H1 (cell line): ENCODE measurements at regions not wholly inside any gene's neighbourhood (a gene's known extent, or its start where the extent isn't known, plus 50 kb on each side); places are given as distances from the start of the nearest gene placed in this dataset.

Experiments used
- EP300 ChIP-seq, 2 experiments: IDR thresholded peaks; 1 replicate in 1 of 2; 2 replicates in 1 of 2; pipeline ENCODE4 v1.6.1; 2011 to 2012; ENCODE audit warnings: low read depth in 2 of 2, low read length in 2 of 2, mild to moderate bottlenecking in 2 of 2, borderline replicate concordance in 1 of 2, inconsistent platforms in 1 of 2, moderate library complexity in 1 of 2
- EZH2 ChIP-seq: fragments of 200-600 bp; sonication (generic); IDR thresholded peaks from 2 replicates; pipeline ENCODE4 v1.7.1; 2012; ENCODE audit warnings: low read depth, mild to moderate bottlenecking, moderate library complexity, low read length, inconsistent platforms; ENCODE audit not compliant: severe bottlenecking
- GABPA ChIP-seq: IDR thresholded peaks from 2 replicates; pipeline ENCODE4 v1.6.1; 2011; ENCODE audit warnings: mild to moderate bottlenecking, low read length, moderate library complexity, borderline replicate concordance; ENCODE audit not compliant: insufficient read depth
- JUND ChIP-seq: IDR thresholded peaks from 2 replicates; pipeline ENCODE4 v1.6.1; 2011; ENCODE audit warnings: mild to moderate bottlenecking, improper control_type of control experiment, low read length
- KDM5A ChIP-seq: fragments of 200-600 bp; IDR thresholded peaks from 2 replicates; pipeline ENCODE4 v1.7.1; 2012; ENCODE audit warnings: mild to moderate bottlenecking, low read length, inconsistent platforms, mixed read lengths
- POLR2A ChIP-seq, 2 experiments: IDR thresholded peaks; 1 replicate in 1 of 2; 2 replicates in 1 of 2; pipeline ENCODE4 v1.6.1; 2011; ENCODE audit warnings: low read depth in 2 of 2, low read length in 2 of 2, mild to moderate bottlenecking in 2 of 2; ENCODE audit errors: control extremely low read depth in 1 of 2
- POLR2AphosphoS5 ChIP-seq: IDR thresholded peaks from 2 replicates; pipeline ENCODE4 v1.6.1; 2011; ENCODE audit warnings: low read depth, low read length
- RAD21 ChIP-seq, 2 experiments: IDR thresholded peaks in 1 of 2; conservative IDR thresholded peaks in 1 of 2; 2 replicates each; pipeline ENCODE4 v1.6.1; 2011; ENCODE audit warnings: low read depth in 2 of 2, low read length in 2 of 2, improper control_type of control experiment in 1 of 2, inconsistent platforms in 1 of 2, mild to moderate bottlenecking in 1 of 2, moderate library complexity in 1 of 2
- RFX5 ChIP-seq: IDR thresholded peaks from 2 replicates; pipeline ENCODE4 v1.6.1; 2011; ENCODE audit warnings: low read depth, low read length, improper control_type of control experiment, borderline replicate concordance
- TF ChIP-seq, protein P1 (sequence below), 3 experiments: IDR thresholded peaks; 1 replicate in 2 of 3; 2 replicates in 1 of 3; pipeline versions ENCODE4 v1.5.1 to v1.6.1; 2011; ENCODE audit warnings: low read length in 3 of 3, mild to moderate bottlenecking in 3 of 3, inconsistent platforms in 2 of 3, low read depth in 1 of 3, moderate library complexity in 1 of 3; ENCODE audit not compliant: insufficient read depth in 1 of 3; ENCODE audit errors: control extremely low read depth in 1 of 3

DNA sequence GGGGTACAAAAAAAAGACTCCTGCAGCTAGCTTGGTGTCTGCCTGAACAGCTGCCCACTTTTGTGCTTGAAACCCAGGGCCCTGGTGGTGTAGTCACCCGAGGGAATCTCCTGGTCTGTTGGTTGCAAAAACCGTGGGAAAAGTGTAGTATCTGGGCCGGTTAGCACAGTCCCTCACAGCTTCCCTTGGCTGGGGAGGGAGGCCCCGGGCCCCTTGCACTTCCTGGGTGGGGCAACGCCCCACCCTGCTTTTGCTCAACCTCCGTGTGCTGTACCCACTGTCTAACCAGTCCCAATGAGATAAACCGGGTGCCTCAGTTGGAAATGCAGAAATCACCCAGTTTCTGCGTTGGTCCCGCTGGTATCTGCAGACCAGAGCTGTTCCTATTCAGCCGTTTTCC lies 211.7 kb upstream of the ZPLD1 start:
- TF ChIP-seq, protein P1, sequence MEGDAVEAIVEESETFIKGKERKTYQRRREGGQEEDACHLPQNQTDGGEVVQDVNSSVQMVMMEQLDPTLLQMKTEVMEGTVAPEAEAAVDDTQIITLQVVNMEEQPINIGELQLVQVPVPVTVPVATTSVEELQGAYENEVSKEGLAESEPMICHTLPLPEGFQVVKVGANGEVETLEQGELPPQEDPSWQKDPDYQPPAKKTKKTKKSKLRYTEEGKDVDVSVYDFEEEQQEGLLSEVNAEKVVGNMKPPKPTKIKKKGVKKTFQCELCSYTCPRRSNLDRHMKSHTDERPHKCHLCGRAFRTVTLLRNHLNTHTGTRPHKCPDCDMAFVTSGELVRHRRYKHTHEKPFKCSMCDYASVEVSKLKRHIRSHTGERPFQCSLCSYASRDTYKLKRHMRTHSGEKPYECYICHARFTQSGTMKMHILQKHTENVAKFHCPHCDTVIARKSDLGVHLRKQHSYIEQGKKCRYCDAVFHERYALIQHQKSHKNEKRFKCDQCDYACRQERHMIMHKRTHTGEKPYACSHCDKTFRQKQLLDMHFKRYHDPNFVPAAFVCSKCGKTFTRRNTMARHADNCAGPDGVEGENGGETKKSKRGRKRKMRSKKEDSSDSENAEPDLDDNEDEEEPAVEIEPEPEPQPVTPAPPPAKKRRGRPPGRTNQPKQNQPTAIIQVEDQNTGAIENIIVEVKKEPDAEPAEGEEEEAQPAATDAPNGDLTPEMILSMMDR (IDR thresholded peaks at IDR 0.05; ENCODE audit: control extremely low read depth in 1 of 3, insufficient read depth in 1 of 3, low read depth in 1 of 3, low read length in 3 of 3) = no peak
- no peak for TF ChIP-seq JUND
- no peak for TF ChIP-seq GABPA
- no peak for TF ChIP-seq POLR2AphosphoS5
- no peak for TF ChIP-seq POLR2A (IDR thresholded peaks at IDR 0.05; ENCODE audit: control extremely low read depth in 1 of 2, low read depth in 2 of 2, low read length in 2 of 2)
- no peak for TF ChIP-seq RFX5
- no peak for TF ChIP-seq EZH2
- no peak for TF ChIP-seq KDM5A
- TF ChIP-seq EP300 (IDR thresholded peaks at IDR 0.05; ENCODE audit: borderline replicate concordance in 1 of 2, low read depth in 2 of 2, low read length in 2 of 2) = no peak
- no peak for TF ChIP-seq RAD21 (IDR thresholded peaks at IDR 0.05 in 1 of 2, conservative IDR thresholded peaks at IDR 0.05 in 1 of 2; ENCODE audit: low read depth in 2 of 2, low read length in 2 of 2)
